ENCODE measurements at regions not wholly inside any gene's neighbourhood (a gene's known extent, or its start where the extent isn't known, plus 50 kb on each side); places are given as distances from the start of the nearest gene placed in this dataset.

GRCh38 chr3:118550556-118550955, 484.1 kb downstream of the IGSF11 start:
- DNase-seq: no peak

DNA sequence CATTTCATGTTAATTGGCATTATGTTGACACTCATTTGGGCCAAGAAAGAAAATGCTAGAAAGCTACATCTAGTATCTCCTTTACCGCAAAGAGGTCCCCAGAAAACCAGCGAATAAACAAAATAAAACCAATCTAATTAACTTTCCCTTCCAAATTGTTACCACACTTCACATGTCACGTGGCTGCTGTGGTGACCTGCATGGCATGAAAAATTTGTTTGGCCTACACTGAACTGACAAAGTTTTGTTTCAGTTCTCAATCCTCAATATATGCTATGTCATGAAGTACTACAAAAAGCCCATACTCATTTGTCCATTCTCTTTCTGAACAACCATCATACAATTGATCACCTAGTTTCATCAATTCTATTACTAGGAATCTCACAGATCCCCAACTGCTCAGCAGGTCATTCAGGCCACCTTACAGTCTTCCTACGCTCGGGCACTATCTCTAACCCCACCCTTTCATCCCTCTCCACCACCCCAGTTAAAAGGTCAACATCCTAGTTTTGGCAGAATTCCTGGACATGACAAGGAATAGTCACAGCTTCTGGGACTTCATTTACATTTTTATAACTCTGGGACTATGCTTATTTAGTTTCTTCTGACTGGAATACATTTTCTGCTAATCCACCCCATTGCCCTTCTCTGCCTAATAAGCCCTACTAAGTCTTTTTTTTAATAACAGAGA, 480.4 kb downstream of the IGSF11 start:
- no peak for DNase-seq

- DNase-seq: no peak
Measured at GRCh38 chr3:118556983-118557382, 477.7 kb downstream of the IGSF11 start.

DNA sequence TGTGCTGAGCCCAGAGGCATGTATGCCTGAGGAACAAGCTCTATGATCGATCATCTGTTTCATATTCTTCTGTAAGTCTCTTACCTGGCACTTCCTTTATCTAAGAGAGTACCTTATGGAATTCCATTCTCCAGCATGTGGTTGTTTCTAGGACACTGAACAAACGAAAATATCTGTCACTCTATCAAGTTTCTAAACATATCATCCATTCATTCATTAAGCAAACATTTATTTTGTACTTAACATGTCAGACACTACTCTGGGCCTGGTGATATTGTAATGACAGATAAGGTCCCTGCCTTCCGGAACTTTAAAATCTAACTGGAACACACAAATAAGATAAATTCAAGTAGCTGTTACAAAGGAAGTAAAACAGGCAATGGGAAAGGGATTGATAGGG, 477.1 kb downstream of the IGSF11 start:
- no peak for DNase-seq

DNA sequence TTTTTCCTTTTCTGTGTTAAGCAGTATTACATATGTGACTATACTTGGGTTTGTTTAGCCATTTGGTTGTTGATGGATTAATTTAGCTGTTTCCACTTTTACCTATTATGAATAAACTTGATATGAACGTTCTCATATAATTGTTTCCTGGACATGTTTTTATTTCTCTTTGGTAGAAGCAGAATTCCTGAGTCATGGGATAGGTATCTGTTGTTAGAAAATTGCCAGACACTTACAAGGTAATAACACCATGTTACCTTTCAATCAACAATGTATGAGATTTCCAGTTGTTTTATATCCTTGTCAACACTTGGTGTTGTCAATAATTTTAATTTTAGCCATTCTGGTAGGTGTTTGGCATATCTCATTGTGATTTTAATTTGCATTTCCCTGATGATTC, 475.4 kb downstream of the IGSF11 start:
- DNase-seq: no peak

DNA sequence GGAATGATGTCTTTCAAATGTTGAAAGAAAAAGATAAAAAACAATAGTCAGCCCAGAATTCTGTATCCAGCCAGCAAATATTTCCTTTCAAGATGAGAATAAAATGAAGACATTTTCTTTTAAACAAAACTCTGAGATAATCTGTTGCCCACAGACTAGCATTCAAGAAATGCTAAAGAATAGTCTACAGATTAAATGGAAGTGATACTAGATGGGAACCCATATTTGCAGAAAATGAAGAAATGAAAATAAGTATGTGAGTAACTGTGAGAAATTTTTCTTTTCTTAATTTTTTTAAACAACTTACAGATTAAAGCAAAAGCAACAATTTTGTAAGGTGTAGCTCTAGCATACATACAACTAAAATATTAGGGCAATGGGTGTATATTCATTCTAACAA, 469.8 kb downstream of the IGSF11 start:
- DNase-seq: no peak

- no peak for DNase-seq
Measured at GRCh38 chr3:118573912-118574311, 460.7 kb downstream of the IGSF11 start.

GRCh38 chr3:118577055-118577777, 457.4 kb downstream of the IGSF11 start:
- no peak for DNase-seq

- DNase-seq: no peak
Measured at GRCh38 chr3:118578559-118578958, 456.1 kb downstream of the IGSF11 start.

DNA sequence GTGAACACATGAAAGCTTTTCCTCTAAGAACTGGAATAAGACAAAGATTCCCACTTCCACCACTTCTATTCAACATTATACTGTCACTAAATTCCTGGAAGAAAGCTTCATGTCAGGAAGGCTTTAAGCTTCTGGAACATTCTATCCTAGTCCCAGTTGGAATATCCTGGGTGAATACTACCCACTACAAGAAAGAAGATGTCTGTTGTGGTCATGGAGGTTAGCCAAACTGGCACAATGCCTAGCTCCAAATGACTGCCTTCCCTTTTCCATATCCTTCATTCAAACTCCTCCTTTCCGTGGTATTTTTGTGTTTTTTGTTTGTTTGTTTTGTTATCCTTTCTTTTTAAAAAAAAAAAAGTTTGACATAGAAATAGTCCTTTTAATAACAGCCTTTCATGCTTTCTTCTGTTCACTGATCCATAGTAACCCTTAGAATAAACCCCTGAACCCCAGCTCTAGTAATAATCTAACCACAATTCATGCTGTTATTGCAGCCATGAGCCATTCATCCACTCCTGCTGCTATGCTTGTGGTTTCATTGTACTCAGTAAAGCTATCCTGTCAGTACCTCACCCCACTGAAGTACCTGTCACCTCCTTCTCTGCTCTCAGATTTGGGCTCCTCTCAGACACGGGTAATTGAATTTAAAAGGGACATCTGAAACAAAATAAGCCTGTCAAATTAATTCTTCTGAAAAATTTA, 447.5 kb downstream of the IGSF11 start:
- no peak for DNase-seq

DNA sequence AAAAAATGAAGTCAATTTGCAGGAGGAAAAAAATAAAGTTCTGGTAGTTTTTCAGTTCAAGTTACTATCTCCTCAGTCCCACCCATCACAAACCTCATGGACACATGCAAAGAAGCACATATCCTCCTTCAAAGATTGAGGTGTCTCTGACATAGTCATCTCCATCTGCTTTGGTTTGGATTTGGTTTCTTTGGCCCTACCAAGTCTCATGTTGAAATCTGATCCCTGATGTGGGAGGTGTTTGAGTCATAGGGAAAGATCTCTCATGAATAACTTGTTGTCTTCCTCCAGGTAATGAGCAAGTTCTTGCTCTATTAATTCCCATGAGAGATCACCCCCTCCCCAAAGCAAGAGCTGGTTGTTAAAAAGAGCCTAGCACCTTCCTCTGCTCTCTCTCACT, 446.8 kb downstream of the IGSF11 start:
- no peak for DNase-seq

DNA sequence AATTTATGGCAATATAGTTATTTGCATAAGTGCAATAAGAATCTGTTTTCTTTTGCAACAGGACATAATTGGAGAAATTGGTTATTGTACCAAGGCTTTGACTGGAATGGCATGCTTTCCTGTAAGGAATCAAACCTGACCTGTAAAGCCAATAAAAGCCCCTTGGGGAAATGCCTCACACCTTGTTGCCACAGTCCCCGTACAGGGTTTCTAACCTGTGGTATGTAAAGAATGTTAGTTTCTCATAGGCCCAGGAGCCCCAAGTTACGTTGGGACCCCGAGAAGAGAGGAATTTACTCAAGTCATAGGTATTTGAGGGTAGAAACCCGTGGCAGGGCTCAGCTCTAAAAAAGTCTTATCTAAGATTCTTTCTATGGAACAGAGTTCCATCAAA, 441.4 kb downstream of the IGSF11 start:
- no peak for DNase-seq

DNA sequence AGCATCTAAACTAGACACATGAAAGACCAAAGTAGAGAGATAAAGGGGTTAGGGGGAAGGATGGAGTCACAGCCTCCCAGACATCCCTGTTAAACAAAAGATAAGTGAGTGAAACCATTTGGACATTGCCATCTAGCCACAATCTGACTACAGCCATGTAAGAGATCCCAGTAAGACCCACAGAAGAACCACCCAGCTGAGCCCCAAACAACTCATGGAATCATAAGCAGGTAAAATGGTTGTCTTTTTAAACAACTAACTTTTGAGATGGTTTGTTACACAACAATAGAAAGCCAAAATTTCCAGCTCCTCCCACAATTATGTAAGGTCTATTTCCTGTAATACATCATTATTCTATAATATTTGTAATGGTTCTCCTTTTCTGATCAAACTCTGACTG, 437.5 kb downstream of the IGSF11 start:
- no peak for DNase-seq

DNA sequence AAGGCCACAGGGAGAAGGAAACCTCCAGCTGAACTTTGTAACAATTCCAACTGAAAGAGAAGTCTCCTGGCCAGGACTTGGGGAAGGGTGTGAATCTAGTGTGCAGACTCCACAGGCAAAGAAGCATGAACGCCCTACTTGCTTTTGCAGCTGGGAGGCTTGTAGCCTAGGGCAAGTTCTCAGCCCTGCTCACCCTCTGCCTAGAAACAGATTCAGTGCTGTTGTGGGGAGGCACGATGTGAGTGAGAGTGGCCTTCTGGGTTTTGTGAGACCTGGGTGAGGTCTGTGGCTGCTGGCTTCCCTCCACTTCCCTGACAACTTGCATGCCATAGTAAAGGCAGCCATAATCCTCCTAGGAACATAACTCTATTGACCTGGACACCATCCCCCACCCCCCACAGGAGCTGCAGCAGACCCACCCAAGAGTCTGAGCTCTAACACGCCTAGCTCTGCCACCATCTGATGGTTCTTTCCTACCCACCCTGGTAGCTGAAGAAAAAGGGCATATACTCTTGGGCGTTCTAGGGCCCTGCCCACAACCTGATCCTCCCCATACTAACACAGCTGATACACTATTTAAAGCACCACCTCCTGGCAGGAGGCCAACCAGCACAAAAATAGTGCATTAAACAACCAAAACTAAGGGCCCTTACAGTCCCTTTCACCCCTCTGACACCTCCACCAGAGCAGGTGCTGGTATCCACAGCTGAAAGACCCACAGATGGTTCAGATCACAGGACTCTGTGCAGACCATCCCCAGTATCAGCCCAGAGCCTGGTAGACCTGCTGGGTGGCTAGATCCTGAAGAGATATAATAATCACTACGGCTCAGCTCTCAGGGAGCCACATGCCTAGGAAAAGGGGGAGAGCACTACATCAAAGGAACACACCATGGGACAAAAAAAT, 426.5 kb downstream of the IGSF11 start:
- DNase-seq: no peak

- no peak for DNase-seq
Measured at GRCh38 chr3:118618247-118619040, 416.2 kb downstream of the IGSF11 start.

- no peak for DNase-seq
Measured at GRCh38 chr3:118626453-118626852, 408.2 kb downstream of the IGSF11 start.

- peak; percentile 63 for DNase-seq
Measured at GRCh38 chr3:118628704-118629341, 405.8 kb downstream of the IGSF11 start.

DNA sequence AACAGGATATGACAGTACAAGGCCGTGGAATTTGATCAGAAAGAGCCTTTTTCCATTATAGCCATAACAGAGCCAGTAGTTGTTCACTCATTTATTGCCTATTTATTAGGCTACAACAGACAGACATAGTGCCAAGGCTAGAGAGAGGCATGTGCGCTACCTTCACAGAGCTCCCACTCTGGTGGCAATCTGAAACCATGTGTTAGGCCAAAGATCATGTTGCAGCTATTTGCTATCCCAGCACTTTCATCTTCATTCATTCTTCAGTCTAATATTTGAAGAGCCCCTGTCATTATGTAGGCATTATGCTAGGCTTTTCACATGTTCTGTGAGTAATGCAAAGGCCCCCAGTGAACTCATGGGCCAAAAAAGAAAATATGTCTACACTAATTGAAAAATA, 404.8 kb downstream of the IGSF11 start:
- no peak for DNase-seq

- no peak for DNase-seq
Measured at GRCh38 chr3:118635711-118636110, 398.9 kb downstream of the IGSF11 start.

- DNase-seq: no peak
Measured at GRCh38 chr3:118636841-118637240, 397.8 kb downstream of the IGSF11 start.

GRCh38 chr3:118637846-118638245, 396.8 kb downstream of the IGSF11 start:
- DNase-seq: no peak

- DNase-seq: no peak
Measured at GRCh38 chr3:118641608-118642007, 393.0 kb downstream of the IGSF11 start.

All from hematopoietic multipotent progenitor cell treated with erythropoietin and hydrocortisone succinate and interleukin-3 and kit ligand, for 6 days (in vitro differentiated cells).